ENCODE measurements at regions not wholly inside any gene's neighbourhood (a gene's known extent, or its start where the extent isn't known, plus 50 kb on each side); places are given as distances from the start of the nearest gene placed in this dataset.

- H4K91ac ChIP-seq (ENCODE audit: insufficient read length, low read depth, low read length), result no peak overlapping the region
- no peak overlapping the region for H3K4me2 ChIP-seq (ENCODE audit: insufficient read depth, insufficient read length, low read length)
- H3K23ac ChIP-seq (ENCODE audit: insufficient read length, low read depth, low read length), result no peak overlapping the region
- H2BK5ac ChIP-seq (ENCODE audit: insufficient read length, low read length), result no peak overlapping the region
- H3K79me2 ChIP-seq (ENCODE audit: insufficient read depth, low read length), result no peaks in the 10 kb centered on the region
- no peaks in the 10 kb centered on the region for H3K4me1 ChIP-seq (ENCODE audit: insufficient read depth, low read length)
- no peak overlapping the region for H2BK12ac ChIP-seq (ENCODE audit: insufficient read length, low read depth, low read length)
- H3T11ph ChIP-seq (ENCODE audit: low read length), result no peak overlapping the region
- TF ChIP-seq CTCF (conservative IDR thresholded peaks at IDR 0.05), result no peak
- no peaks in the 10 kb centered on the region for H3K27me3 ChIP-seq (ENCODE audit: insufficient read depth, low read length)
- no peaks in the 10 kb centered on the region; a peak in 2 of 7 replicates for H3K36me3 Mint-ChIP-seq (ENCODE audit: insufficient read depth in 1 of 3, low read depth in 3 of 3)
- no peak overlapping the region for H3K56ac ChIP-seq (ENCODE audit: insufficient read length, low read depth, low read length)
- no peak overlapping the region for H2BK120ac ChIP-seq (ENCODE audit: low read depth, low read length, poor library complexity, severe bottlenecking)
- no peak overlapping the region for H3K4ac ChIP-seq (ENCODE audit: low read depth, low read length)
- H2BK15ac ChIP-seq (ENCODE audit: low read depth, low read length), result no peak overlapping the region
- no peak overlapping the region for H3K27ac ChIP-seq (ENCODE audit: insufficient read length, low read depth, low read length)
- H3K79me1 ChIP-seq (ENCODE audit: insufficient read depth, low read depth, low read length, poor library complexity, severe bottlenecking), result no peaks in the 10 kb centered on the region
- H3K14ac ChIP-seq (ENCODE audit: insufficient read depth, low read length), result no peak overlapping the region
- no peak for DNase-seq
- H2BK20ac ChIP-seq (ENCODE audit: low read depth, low read length, poor library complexity, severe bottlenecking), result no peak overlapping the region
- no peak overlapping the region for H2AFZ ChIP-seq (ENCODE audit: low read length)
- H3K27ac Mint-ChIP-seq, result no peak overlapping the region
- no peaks in the 10 kb centered on the region for H3K9me3 ChIP-seq (ENCODE audit: control insufficient read depth, low read depth, low read length)
- H3K9ac ChIP-seq (ENCODE audit: extremely low read depth, insufficient read length, low read length), result no peak overlapping the region
- no peaks in the 10 kb centered on the region for H3K4me1 Mint-ChIP-seq
- H3K4me3 Mint-ChIP-seq, result no peak overlapping the region
- H4K5ac ChIP-seq (ENCODE audit: insufficient read length, low read depth, low read length), result no peak overlapping the region
- H3K9me3 Mint-ChIP-seq, result peaks cover 57 to 60% of the 10 kb centered on the region in 2 experiments
- WGBS (ENCODE audit: extremely low coverage, insufficient read length, low lambda C conversion rate), result no CpG with 5 or more reads among the region's 2 CpGs
- H4K8ac ChIP-seq (replicated peaks; ENCODE audit: insufficient read length, low read depth, low read length), result no peak overlapping the region
- no peaks in the 10 kb centered on the region for H4K20me1 ChIP-seq (ENCODE audit: control insufficient read depth, insufficient read depth, insufficient read length)
- H2AK5ac ChIP-seq (ENCODE audit: insufficient read length, low read length), result no peak overlapping the region
- no peaks in the 10 kb centered on the region for H3K23me2 ChIP-seq (ENCODE audit: insufficient read length, low read depth, low read length, poor library complexity, severe bottlenecking)
- H3K18ac ChIP-seq (ENCODE audit: insufficient read length, low read depth, low read length), result no peak overlapping the region
- H3K27me3 Mint-ChIP-seq (ENCODE audit: low read depth), result no peaks in the 10 kb centered on the region
Measured at GRCh38 chrX:45696736-45697135, 496.1 kb upstream of the DIPK2B start.
